GM12872 (cell line): ENCODE measurements at regions not wholly inside any gene's neighbourhood (a gene's known extent, or its start where the extent isn't known, plus 50 kb on each side); places are given as distances from the start of the nearest gene placed in this dataset.

Experiments used
- TF ChIP-seq, protein P1 (sequence below): IDR thresholded peaks from 3 replicates; pipeline ENCODE4 v1.5.1; 2011; ENCODE audit warnings: low read depth, mild to moderate bottlenecking, low read length, moderate library complexity; ENCODE audit not compliant: insufficient read depth

DNA sequence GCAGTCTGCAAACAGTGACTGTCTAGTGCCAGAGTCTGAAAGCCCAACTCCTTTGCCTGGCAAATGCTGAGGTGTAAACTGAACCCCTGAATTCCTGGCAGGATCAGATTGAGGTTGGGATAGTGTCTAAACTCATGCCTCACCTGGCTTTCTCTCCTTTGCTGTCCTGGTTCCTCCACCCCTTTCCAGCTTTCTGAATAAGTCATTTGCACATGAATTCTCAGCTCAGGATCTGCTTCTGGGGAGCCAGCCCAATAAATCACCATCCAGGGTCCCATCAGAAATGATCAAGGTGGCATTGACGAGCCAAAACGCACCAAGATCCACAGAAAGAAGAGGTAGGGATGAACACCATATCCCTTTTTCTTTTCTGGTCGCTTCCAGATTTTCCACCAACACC, 301.6 kb downstream of the LRFN2 start:
- TF ChIP-seq, protein P1, sequence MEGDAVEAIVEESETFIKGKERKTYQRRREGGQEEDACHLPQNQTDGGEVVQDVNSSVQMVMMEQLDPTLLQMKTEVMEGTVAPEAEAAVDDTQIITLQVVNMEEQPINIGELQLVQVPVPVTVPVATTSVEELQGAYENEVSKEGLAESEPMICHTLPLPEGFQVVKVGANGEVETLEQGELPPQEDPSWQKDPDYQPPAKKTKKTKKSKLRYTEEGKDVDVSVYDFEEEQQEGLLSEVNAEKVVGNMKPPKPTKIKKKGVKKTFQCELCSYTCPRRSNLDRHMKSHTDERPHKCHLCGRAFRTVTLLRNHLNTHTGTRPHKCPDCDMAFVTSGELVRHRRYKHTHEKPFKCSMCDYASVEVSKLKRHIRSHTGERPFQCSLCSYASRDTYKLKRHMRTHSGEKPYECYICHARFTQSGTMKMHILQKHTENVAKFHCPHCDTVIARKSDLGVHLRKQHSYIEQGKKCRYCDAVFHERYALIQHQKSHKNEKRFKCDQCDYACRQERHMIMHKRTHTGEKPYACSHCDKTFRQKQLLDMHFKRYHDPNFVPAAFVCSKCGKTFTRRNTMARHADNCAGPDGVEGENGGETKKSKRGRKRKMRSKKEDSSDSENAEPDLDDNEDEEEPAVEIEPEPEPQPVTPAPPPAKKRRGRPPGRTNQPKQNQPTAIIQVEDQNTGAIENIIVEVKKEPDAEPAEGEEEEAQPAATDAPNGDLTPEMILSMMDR: no peak

DNA sequence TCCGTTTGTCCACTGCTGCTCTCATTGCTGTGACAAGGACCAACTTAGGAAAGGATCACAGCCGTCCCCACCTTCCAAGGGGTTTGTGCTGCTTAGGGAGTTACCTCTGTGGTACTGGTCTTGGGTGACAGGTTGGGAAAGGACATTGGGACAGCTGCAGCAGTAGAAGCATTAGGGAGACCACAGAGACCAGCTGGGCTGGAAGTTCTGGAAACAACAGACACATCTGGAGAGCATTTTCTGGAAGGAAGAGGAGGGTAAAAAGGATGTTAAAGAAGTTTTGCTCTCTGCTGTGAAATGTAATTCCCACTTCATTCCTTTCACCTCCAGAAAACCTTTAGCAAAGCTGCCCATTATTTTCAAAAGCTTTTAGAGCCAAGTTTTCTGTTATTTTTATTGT, 304.2 kb downstream of the LRFN2 start:
- TF ChIP-seq, protein P1: no peak

DNA sequence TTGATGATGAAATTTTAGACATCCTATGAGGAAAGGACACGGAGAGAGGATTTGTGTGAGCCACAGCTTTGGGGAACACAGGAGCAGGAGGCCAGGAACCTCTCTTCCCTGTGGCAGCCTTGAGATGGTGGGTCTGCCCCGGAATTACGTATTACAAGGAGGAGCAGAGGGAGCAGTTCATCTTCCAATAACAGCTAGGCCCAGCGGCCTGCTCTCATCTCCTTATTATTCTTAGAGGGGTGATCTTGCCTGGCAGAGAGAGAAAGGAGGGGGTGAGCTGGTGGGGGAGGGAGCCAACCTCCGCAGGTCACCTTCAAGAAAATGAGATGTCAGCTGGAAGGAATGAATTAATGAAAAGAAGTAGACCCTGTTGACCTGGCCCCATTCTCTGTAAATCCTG, 305.8 kb downstream of the LRFN2 start:
- TF ChIP-seq, protein P1: no peak

DNA sequence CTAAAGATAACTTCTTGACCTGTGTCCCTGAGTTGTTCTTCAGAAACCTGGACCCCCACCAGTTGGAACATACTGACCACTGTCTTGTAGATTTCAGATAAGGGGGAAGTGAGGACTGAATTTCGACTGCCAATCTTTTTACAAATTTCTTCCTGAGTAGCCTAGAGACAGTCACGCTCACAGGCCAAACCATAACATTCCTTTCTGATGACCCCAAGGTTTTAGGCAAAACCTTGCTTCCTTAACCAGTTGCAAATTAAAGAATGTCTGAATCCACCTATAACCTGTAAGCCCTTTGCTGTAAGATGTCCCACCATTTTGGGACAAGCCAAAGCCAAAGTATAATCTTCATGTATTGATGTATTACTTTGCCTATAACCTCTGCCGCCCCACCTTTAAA, 306.9 kb downstream of the LRFN2 start:
- TF ChIP-seq, protein P1: no peak

DNA sequence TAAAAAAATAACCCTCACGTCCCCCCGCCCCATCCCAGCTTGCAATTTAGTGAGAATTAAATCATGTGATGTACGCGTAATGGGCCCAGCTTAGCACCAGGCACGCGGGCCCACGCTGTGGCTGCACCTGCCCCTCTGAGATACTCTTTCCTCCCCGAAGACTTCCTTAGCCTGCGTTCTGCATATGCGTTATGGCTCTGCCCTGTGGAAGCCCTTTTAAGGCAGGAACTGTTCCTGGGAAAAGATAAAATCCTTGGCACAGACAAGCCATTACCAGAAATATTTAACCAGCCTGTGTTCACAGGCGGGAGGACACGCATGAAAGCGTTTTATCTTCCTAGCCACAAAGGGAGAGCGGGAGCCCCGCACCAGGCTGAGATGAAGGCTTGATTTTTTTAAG, 311.0 kb downstream of the LRFN2 start:
- TF ChIP-seq, protein P1: no peak

DNA sequence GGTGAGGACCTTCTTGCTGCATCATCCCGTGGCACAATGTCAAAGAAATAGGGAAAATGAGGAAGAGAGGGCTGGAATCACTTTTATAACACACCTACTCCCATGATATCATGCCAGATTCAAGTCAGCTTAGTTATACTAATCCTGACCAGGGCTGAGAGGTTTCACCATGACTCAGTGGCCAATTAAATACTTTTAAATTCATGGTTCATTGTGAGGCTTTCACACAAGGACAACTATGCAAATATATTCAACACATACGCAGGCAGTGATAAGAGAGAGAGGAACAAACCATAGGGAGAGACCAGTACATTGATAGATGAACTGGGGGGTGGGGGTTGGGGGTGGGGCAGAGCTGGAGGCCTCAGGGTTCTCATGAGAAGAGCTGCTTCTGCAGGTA, 313.1 kb downstream of the LRFN2 start:
- TF ChIP-seq, protein P1: no peak

DNA sequence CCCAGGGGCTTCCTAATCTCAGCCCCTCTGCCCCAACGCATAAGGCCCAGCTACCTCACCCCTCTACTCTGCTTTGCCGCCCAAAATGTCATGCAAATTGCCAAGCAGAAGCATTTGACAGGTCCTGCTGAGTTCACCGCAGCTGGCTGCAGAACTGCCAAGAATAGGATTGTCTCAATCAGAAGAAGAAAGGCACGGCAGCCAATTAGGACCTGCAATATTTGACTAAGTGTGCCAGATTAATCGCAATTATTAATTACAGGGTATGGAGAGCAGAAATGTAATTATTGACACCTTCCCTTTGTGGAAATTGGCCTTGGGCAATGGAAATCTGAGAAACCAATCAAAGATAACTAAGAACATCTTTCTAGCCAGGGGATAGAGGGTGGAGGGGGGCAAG, 318.6 kb downstream of the LRFN2 start:
- TF ChIP-seq, protein P1: no peak

DNA sequence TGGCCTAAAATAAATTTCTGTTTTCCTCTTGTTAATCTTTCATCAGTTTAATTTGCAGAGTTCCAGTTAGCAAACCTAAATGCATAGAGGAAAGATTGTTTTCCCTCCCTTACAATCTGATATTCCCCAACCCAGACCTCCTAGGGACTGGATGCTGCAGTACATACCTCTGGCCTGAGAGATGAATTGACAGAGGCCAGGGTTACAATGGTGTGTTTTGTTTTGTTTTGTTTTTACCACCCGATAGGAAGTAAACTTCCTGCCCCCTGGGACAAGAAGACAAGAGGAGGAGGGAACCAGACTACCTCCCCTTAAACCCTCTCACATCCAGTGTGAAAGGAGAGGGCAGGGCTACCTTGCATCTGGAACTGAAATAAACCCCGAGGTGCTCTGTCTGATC, 319.0 kb downstream of the LRFN2 start:
- TF ChIP-seq, protein P1: no peak
